OCI-LY7 (cell line): ENCODE measurements at regions not wholly inside any gene's neighbourhood (a gene's known extent, or its start where the extent isn't known, plus 50 kb on each side); places are given as distances from the start of the nearest gene placed in this dataset.

Source experiments
- BruUV-seq: library from RNA; stranded (reverse); fragments of 400-500 nt; replicated peaks from 2 replicates; lab custom pipeline; 2021; lab: Mats Ljungman, UMichigan
- CTCF ChIA-PET: fragments of 300-600 bp; sonication (Branson Sonifier 250); formaldehyde crosslinking; loops from one replicate; lab custom pipeline; 2022; ENCODE audit warnings: antibody characterized with exemption; ENCODE audit not compliant: unreplicated experiment; lab: Charles Lee
- POLR2A ChIA-PET: fragments of 300-600 bp; sonication (Branson Sonifier 250); formaldehyde crosslinking; loops from one replicate; lab custom pipeline; 2022; ENCODE audit warnings: antibody characterized with exemption; lab: Charles Lee
- DNase-seq: peaks from one replicate; pipeline ENCODE4 v3.0.0-alpha.2; 2015; ENCODE audit warnings: low spot score
- H2AFZ ChIP-seq: fragments of 200-600 bp; sonication (generic), shearing (Covaris generic); 2 replicates; pipeline ENCODE4 v1.6.1; 2014; ENCODE audit warnings: mild to moderate bottlenecking, antibody characterized with exemption, low read length, moderate library complexity
- H3K27ac ChIP-seq: fragments of 200-600 bp; sonication (generic); 2 replicates; pipeline ENCODE4 v1.5.1; 2014; ENCODE audit warnings: mixed run types, low read depth, mild to moderate bottlenecking, moderate library complexity, low read length, inconsistent platforms; ENCODE audit not compliant: poor library complexity, severe bottlenecking
- H3K36me3 ChIP-seq: fragments of 200-600 bp; sonication (generic); 2 replicates; pipeline ENCODE4 v1.6.1; 2014; ENCODE audit warnings: mild to moderate bottlenecking, antibody characterized with exemption, low read length, moderate library complexity, mixed read lengths; ENCODE audit not compliant: insufficient read depth
- H3K4me1 ChIP-seq: fragments of 200-600 bp; sonication (generic); 2 replicates; pipeline ENCODE4 v1.5.1; 2014; ENCODE audit warnings: mild to moderate bottlenecking, low read length; ENCODE audit not compliant: insufficient read depth, poor library complexity, severe bottlenecking
- H3K4me2 ChIP-seq: fragments of 200-600 bp; sonication (generic); 2 replicates; pipeline ENCODE4 v1.6.1; 2014; ENCODE audit warnings: mild to moderate bottlenecking, low read length
- H3K4me3 ChIP-seq: fragments of 200-600 bp; sonication (generic); 2 replicates; pipeline ENCODE4 v1.5.1; 2014; ENCODE audit warnings: mild to moderate bottlenecking, low read depth, low read length; ENCODE audit not compliant: poor library complexity, severe bottlenecking
- H3K79me2 ChIP-seq: fragments of 200-600 bp; sonication (generic); 2 replicates; pipeline ENCODE4 v1.6.1; 2016; ENCODE audit warnings: low read depth, mild to moderate bottlenecking, low read length, moderate library complexity, mixed read lengths; ENCODE audit not compliant: insufficient read depth
- H3K9me2 ChIP-seq: fragments of 200-600 bp; sonication (generic); 2 replicates; pipeline ENCODE4 v1.6.1; 2016; ENCODE audit warnings: mild to moderate bottlenecking, low read length, mixed read lengths; ENCODE audit not compliant: insufficient read depth
- H3K9me3 ChIP-seq: fragments of 200-600 bp; sonication (generic); 2 replicates; pipeline ENCODE4 v1.6.1; 2014; ENCODE audit warnings: mild to moderate bottlenecking, mixed run types, low read length, mixed read lengths
- H4K20me1 ChIP-seq: fragments of 200-600 bp; sonication (generic); 2 replicates; pipeline ENCODE4 v1.6.1; 2014; ENCODE audit warnings: mild to moderate bottlenecking, antibody characterized with exemption, low read length, moderate library complexity, mixed read lengths; ENCODE audit not compliant: insufficient read depth
- CTCF ChIP-seq: fragments of 200-600 bp; sonication (generic); conservative IDR thresholded peaks from 2 replicates; pipeline ENCODE4 v1.5.1; 2014; ENCODE audit warnings: mild to moderate bottlenecking, antibody characterized with exemption, low read length, moderate library complexity, mixed read lengths
- EZH2phosphoT487 ChIP-seq: fragments of 200-600 bp; sonication (generic); IDR thresholded peaks from 2 replicates; pipeline ENCODE4 v1.6.1; 2018; ENCODE audit warnings: low read depth, borderline replicate concordance, mild to moderate bottlenecking, mixed run types, antibody characterized with exemption, low read length, moderate library complexity, mixed read lengths
- intact Hi-C: fragments of 100-400 bp; cut with micrococcal nuclease; formaldehyde crosslinking; loops from one replicate; pipeline ENCODE4 v1.10.0; 2022; ENCODE audit not compliant: unreplicated experiment

GRCh38 chr2:235148201-235149170, 196.7 kb downstream of the SH3BP4 start:
- no peaks in the 10 kb centered on the region for H3K9me3 ChIP-seq
- no peak overlapping the region for H3K4me2 ChIP-seq
- no peak for DNase-seq
- no peaks in the 10 kb centered on the region for H4K20me1 ChIP-seq
- H3K4me1 ChIP-seq = no peaks in the 10 kb centered on the region
- intact Hi-C loops = no loop called here
- ChIA-PET CTCF (no interaction called here), POLR2A (no interaction called here)
- H3K79me2 ChIP-seq = no peaks in the 10 kb centered on the region
- TF ChIP-seq EZH2phosphoT487 (no peak), CTCF (no peak)
- no peak overlapping the region for H3K4me3 ChIP-seq
- no peaks in the 10 kb centered on the region for H3K9me2 ChIP-seq
- no peaks in the 10 kb centered on the region for H3K36me3 ChIP-seq
- H3K27ac ChIP-seq = no peak overlapping the region
- BruUV-seq = no TSS peak
- H2AFZ ChIP-seq = no peak overlapping the region

GRCh38 chr2:235149240-235149659, 197.4 kb downstream of the SH3BP4 start:
- TF ChIP-seq EZH2phosphoT487 = no peak
- no peak for TF ChIP-seq CTCF
- intact Hi-C loops = no loop called here
- DNase-seq = no peak
- H3K9me2 ChIP-seq = no peaks in the 10 kb centered on the region
- H3K79me2 ChIP-seq = no peaks in the 10 kb centered on the region
- H4K20me1 ChIP-seq = no peaks in the 10 kb centered on the region
- no peaks in the 10 kb centered on the region for H3K4me1 ChIP-seq
- H2AFZ ChIP-seq = no peak overlapping the region
- no peaks in the 10 kb centered on the region for H3K9me3 ChIP-seq
- no peak overlapping the region for H3K27ac ChIP-seq
- no peaks in the 10 kb centered on the region for H3K36me3 ChIP-seq
- H3K4me3 ChIP-seq = no peak overlapping the region
- BruUV-seq = no TSS peak
- CTCF ChIA-PET = no interaction called here
- POLR2A ChIA-PET = no interaction called here
- no peak overlapping the region for H3K4me2 ChIP-seq

GRCh38 chr2:235149736-235150135, 197.9 kb downstream of the SH3BP4 start:
- no peaks in the 10 kb centered on the region for H3K36me3 ChIP-seq
- H3K4me3 ChIP-seq = no peak overlapping the region
- H2AFZ ChIP-seq = no peak overlapping the region
- POLR2A ChIA-PET = no interaction called here
- no peaks in the 10 kb centered on the region for H3K9me2 ChIP-seq
- no peak overlapping the region for H3K27ac ChIP-seq
- no TSS peak for BruUV-seq
- CTCF ChIA-PET = no interaction called here
- no peak overlapping the region for H3K4me2 ChIP-seq
- H4K20me1 ChIP-seq = no peaks in the 10 kb centered on the region
- intact Hi-C loops = no loop called here
- no peaks in the 10 kb centered on the region for H3K9me3 ChIP-seq
- H3K79me2 ChIP-seq = no peaks in the 10 kb centered on the region
- DNase-seq = no peak
- no peaks in the 10 kb centered on the region for H3K4me1 ChIP-seq
- TF ChIP-seq CTCF = no peak
- TF ChIP-seq EZH2phosphoT487 = no peak
